B cell (primary cell): ENCODE measurements at regions not wholly inside any gene's neighbourhood (a gene's known extent, or its start where the extent isn't known, plus 50 kb on each side); places are given as distances from the start of the nearest gene placed in this dataset.

Experiments
- ATAC-seq: fragments of 200-7000 bp; cut with Tn5 transposase; one replicate; pipeline ENCODE4 v1.10.0; 2021; ENCODE audit warnings: low read depth, mild to moderate bottlenecking, moderate number of reproducible peaks, moderate library complexity
- CTCF ChIA-PET: fragments of 350-600 bp; sonication (Branson Sonifier 250); formaldehyde crosslinking; loops from one replicate; lab custom pipeline; 2021; ENCODE audit warnings: antibody characterized with exemption, inconsistent platforms; lab: Charles Lee
- POLR2A ChIA-PET: fragments of 350-600 bp; sonication (Branson Sonifier 250); formaldehyde crosslinking; loops from one replicate; lab custom pipeline; 2021; ENCODE audit warnings: antibody characterized with exemption; lab: Charles Lee
- DNase-seq: peaks from one replicate; pipeline ENCODE4 v3.0.0; 2013
- H2AFZ ChIP-seq: 2 replicates; pipeline ENCODE4 v1.6.1; 2012; ENCODE audit warnings: mild to moderate bottlenecking, low read depth, low read length; ENCODE audit not compliant: insufficient read depth, poor library complexity, severe bottlenecking
- H3K27ac ChIP-seq, 2 donors: 1 replicate in 1 of 2; 2 replicates in 1 of 2; pipeline ENCODE4 v1.5.1; 2012 to 2013; ENCODE audit warnings: low read length in 2 of 2, mild to moderate bottlenecking in 2 of 2, moderate library complexity in 1 of 2
- H3K27me3 ChIP-seq, 4 experiments: fragments of 200-600 bp in 1 of 4; sonication (generic) in 1 of 4; replicated peaks in 1 of 4; 1 replicate in 2 of 4; 2 replicates in 2 of 4; pipeline versions ENCODE4 v1.6.1 to v1.7.0; 2013 to 2016; ENCODE audit warnings: low read length in 3 of 4, mild to moderate bottlenecking in 2 of 4, mixed read lengths in 1 of 4, moderate library complexity in 1 of 4; ENCODE audit not compliant: insufficient read depth in 4 of 4, control insufficient read depth in 3 of 4; ENCODE audit errors: control extremely low read depth in 1 of 4
- H3K36me3 ChIP-seq, 2 experiments: replicated peaks in 1 of 2; 1 replicate in 1 of 2; 2 replicates in 1 of 2; pipeline versions ENCODE4 v1.6.1 to v1.7.1; 2013; ENCODE audit warnings: low read length in 1 of 2; ENCODE audit not compliant: insufficient read depth in 2 of 2, control insufficient read depth in 1 of 2; ENCODE audit errors: control extremely low read depth in 1 of 2, extremely low read depth in 1 of 2
- H3K4me1 ChIP-seq, 2 donors: fragments of 200-600 bp in 1 of 2; sonication (generic) in 1 of 2; 1 replicate in 1 of 2; 2 replicates in 1 of 2; pipeline versions ENCODE4 v1.5.1 to v1.6.1; 2013 to 2017; ENCODE audit warnings: low read length in 2 of 2; ENCODE audit not compliant: control insufficient read depth in 2 of 2, insufficient read depth in 2 of 2
- H3K4me2 ChIP-seq: replicated peaks from 2 replicates; pipeline ENCODE3; 2012; ENCODE audit warnings: mild to moderate bottlenecking, low read depth, low read length; ENCODE audit not compliant: poor library complexity, severe bottlenecking
- H3K4me3 ChIP-seq, 5 experiments: fragments of 200-600 bp in 1 of 5; sonication (generic) in 1 of 5; 1 replicate in 3 of 5; 2 replicates in 2 of 5; pipeline versions ENCODE4 v1.5.1 to v1.7.0; 2011 to 2016; ENCODE audit warnings: low read length in 4 of 5, mild to moderate bottlenecking in 4 of 5, low read depth in 2 of 5, control low read depth in 1 of 5, moderate library complexity in 1 of 5; ENCODE audit not compliant: insufficient read depth in 1 of 5; ENCODE audit errors: control extremely low read depth in 1 of 5, extremely low read depth in 1 of 5
- H3K79me2 ChIP-seq: fragments of 200-600 bp; sonication (generic); one replicate; pipeline ENCODE4 v1.6.0; 2016; ENCODE audit warnings: low read length; ENCODE audit not compliant: control insufficient read depth, insufficient read depth
- H3K9ac ChIP-seq: fragments of 200-600 bp; sonication (generic); 2 replicates; pipeline ENCODE4 v1.6.1; 2017; ENCODE audit warnings: mild to moderate bottlenecking, low read length, moderate library complexity
- H3K9me3 ChIP-seq, 3 donors: one replicate each; pipeline versions ENCODE4 v1.6.1 to v1.7.1; 2013; ENCODE audit warnings: low read length in 2 of 3; ENCODE audit not compliant: control insufficient read depth in 2 of 3, insufficient read depth in 1 of 3; ENCODE audit errors: control extremely low read depth in 1 of 3
- H4K20me1 ChIP-seq: 2 replicates; pipeline ENCODE4 v1.6.0; 2012; ENCODE audit warnings: mild to moderate bottlenecking, low read length; ENCODE audit not compliant: insufficient read depth, control insufficient read depth, poor library complexity, severe bottlenecking
- H3K27ac Mint-ChIP-seq: one replicate; pipeline ENCODE4 v1.8.0; 2021; ENCODE audit warnings: mixed read lengths
- H3K27me3 Mint-ChIP-seq: one replicate; pipeline ENCODE4 v1.8.0; 2021; ENCODE audit warnings: mixed read lengths
- H3K4me1 Mint-ChIP-seq: one replicate; pipeline ENCODE4 v1.8.0; 2021; ENCODE audit warnings: mixed read lengths
- H3K4me3 Mint-ChIP-seq: one replicate; pipeline ENCODE4 v1.8.0; 2021; ENCODE audit warnings: mixed read lengths
- H3K9me3 Mint-ChIP-seq: one replicate; pipeline ENCODE4 v1.8.0; 2022; ENCODE audit warnings: mixed read lengths; ENCODE audit not compliant: insufficient read depth
- EZH2 ChIP-seq: IDR thresholded peaks from 2 replicates; pipeline ENCODE4 v1.6.1; 2012; ENCODE audit warnings: borderline replicate concordance, low read depth, mild to moderate bottlenecking, moderate library complexity, low read length; ENCODE audit not compliant: insufficient read depth, poor library complexity, severe bottlenecking
- WGBS: methylation state at CpG from one replicate; pipeline ENCODE4 v1.1.5; 2013; ENCODE audit warnings: missing lambda C conversion rate; ENCODE audit not compliant: insufficient coverage; 5-methylcytosine and 5-hydroxymethylcytosine counted together
- intact Hi-C: fragments of 100-400 bp; cut with micrococcal nuclease; formaldehyde crosslinking; loops from one replicate; pipeline ENCODE4 v1.10.0; 2022
- TF ChIP-seq, protein P1 (sequence below): fragments of 200-600 bp; IDR thresholded peaks from one replicate; pipeline ENCODE4 v1.8.0; 2022; ENCODE audit warnings: antibody characterized with exemption, mild to moderate bottlenecking

DNA sequence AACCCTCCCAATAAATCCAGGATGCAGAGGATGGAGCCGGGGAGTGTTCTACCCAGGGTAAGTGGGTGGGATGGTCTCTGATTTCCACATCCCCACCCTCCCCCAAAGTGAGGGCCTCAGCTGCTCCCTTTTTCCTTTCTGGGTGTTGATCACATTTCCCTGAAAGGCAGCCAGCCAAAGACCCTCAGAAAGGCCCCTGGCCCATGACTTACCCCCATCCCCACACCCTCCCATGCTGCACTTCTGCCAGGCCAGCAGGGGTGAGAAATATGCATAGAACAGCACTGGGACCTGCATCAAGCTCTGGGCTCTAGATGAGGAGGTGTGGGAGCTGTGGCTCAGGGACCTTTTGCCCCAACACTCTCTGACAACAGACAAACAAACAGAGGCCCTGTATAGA, 927.3 kb upstream of the ZNF722 start:
- CTCF ChIA-PET, result no interaction called here
- no peaks in the 10 kb centered on the region for H3K36me3 ChIP-seq
- intact Hi-C loops, result no loop called here
- no CpG with 5 or more reads among the region's 1 CpG for WGBS
- no peak overlapping the region for H3K4me2 ChIP-seq
- no peak overlapping the region for H3K27ac Mint-ChIP-seq
- H3K9ac ChIP-seq, result no peak overlapping the region
- no peak overlapping the region for H2AFZ ChIP-seq
- H3K4me1 Mint-ChIP-seq, result no peaks in the 10 kb centered on the region
- POLR2A ChIA-PET, result no interaction called here
- no peak for DNase-seq
- H4K20me1 ChIP-seq, result no peaks in the 10 kb centered on the region
- no peak overlapping the region for H3K4me3 ChIP-seq
- H3K79me2 ChIP-seq, result no peaks in the 10 kb centered on the region
- no peaks in the 10 kb centered on the region for H3K27me3 ChIP-seq
- no peaks in the 10 kb centered on the region for H3K27me3 Mint-ChIP-seq
- no peak overlapping the region for H3K4me3 Mint-ChIP-seq
- peaks cover 13% of the 10 kb centered on the region for H3K9me3 Mint-ChIP-seq
- peaks cover 0 to 61% (median 0%) of the 10 kb centered on the region in 3 donors for H3K9me3 ChIP-seq
- no peaks in the 10 kb centered on the region for H3K4me1 ChIP-seq
- ATAC-seq, result no peak
- H3K27ac ChIP-seq, result no peak overlapping the region
- no peak for TF ChIP-seq EZH2
- TF ChIP-seq, protein P1, sequence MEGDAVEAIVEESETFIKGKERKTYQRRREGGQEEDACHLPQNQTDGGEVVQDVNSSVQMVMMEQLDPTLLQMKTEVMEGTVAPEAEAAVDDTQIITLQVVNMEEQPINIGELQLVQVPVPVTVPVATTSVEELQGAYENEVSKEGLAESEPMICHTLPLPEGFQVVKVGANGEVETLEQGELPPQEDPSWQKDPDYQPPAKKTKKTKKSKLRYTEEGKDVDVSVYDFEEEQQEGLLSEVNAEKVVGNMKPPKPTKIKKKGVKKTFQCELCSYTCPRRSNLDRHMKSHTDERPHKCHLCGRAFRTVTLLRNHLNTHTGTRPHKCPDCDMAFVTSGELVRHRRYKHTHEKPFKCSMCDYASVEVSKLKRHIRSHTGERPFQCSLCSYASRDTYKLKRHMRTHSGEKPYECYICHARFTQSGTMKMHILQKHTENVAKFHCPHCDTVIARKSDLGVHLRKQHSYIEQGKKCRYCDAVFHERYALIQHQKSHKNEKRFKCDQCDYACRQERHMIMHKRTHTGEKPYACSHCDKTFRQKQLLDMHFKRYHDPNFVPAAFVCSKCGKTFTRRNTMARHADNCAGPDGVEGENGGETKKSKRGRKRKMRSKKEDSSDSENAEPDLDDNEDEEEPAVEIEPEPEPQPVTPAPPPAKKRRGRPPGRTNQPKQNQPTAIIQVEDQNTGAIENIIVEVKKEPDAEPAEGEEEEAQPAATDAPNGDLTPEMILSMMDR, result no peak

DNA sequence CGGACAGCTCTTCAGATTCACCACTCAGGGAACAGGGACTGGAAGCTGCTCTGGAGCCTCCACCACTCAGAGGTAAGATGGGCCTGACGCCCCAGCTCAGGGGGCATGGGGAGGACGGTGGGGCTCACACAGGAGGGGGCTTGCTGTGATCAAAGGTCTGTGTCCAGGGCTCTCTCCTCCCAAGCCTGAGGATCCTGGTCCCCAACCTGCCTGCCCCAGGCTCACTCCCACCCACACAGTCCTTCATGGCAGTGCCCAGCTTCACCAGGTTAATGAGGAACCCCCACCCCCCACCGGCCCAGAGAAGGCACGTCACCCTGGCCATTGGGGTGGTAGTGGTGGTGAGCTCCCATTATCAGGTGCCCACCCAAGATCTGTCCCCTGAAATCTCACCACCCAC, 926.7 kb upstream of the ZNF722 start:
- no peak overlapping the region for H3K4me3 Mint-ChIP-seq
- Histone ChIP-seq H3K79me2 (no peaks in the 10 kb centered on the region), H3K27ac (no peak overlapping the region), H3K27me3 (no peaks in the 10 kb centered on the region), H3K9me3 (peaks cover 0 to 65% (median 0%) of the 10 kb centered on the region in 3 donors), H3K9ac (no peak overlapping the region), H2AFZ (no peak overlapping the region), H3K4me2 (no peak overlapping the region), H4K20me1 (no peaks in the 10 kb centered on the region), H3K36me3 (no peaks in the 10 kb centered on the region), H3K4me3 (no peak overlapping the region), H3K4me1 (no peaks in the 10 kb centered on the region)
- H3K27me3 Mint-ChIP-seq, result no peaks in the 10 kb centered on the region
- H3K9me3 Mint-ChIP-seq, result peaks cover 13% of the 10 kb centered on the region
- TF ChIP-seq, protein P1, result no peak
- TF ChIP-seq EZH2, result no peak
- ATAC-seq, result no peak
- intact Hi-C loops, result no loop called here
- WGBS, result 67% methylated on average over 3 of the region's 5 CpGs
- CTCF ChIA-PET, result no interaction called here
- POLR2A ChIA-PET, result no interaction called here
- no peak overlapping the region for H3K27ac Mint-ChIP-seq
- no peak for DNase-seq
- H3K4me1 Mint-ChIP-seq, result no peaks in the 10 kb centered on the region
